ENCODE measurements at regions not wholly inside any gene's neighbourhood (a gene's known extent, or its start where the extent isn't known, plus 50 kb on each side); places are given as distances from the start of the nearest gene placed in this dataset.

DNA sequence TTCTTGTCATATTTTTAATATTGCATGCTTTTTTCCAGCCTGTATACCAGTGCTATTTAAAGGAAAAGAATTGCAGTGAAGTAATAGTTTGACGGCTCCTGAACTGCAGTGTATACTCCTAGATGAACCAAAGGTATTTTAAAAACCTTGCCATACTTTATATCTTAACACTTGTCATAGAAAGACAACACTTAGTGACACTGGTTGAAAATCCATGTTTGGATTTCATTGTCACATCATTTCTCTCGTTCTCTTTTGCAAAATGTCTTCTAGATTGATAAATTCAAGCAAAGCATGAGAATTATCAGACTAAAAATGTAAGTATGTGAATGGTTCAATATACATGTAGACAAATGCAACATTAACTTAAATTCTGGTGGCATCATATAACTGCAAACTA lies 1293.9 kb downstream of the PCDH9 start:
- TF ChIP-seq EZH2phosphoT487 (IDR thresholded peaks at IDR 0.05; ENCODE audit: low read depth): no peak
- TF ChIP-seq, protein P1, sequence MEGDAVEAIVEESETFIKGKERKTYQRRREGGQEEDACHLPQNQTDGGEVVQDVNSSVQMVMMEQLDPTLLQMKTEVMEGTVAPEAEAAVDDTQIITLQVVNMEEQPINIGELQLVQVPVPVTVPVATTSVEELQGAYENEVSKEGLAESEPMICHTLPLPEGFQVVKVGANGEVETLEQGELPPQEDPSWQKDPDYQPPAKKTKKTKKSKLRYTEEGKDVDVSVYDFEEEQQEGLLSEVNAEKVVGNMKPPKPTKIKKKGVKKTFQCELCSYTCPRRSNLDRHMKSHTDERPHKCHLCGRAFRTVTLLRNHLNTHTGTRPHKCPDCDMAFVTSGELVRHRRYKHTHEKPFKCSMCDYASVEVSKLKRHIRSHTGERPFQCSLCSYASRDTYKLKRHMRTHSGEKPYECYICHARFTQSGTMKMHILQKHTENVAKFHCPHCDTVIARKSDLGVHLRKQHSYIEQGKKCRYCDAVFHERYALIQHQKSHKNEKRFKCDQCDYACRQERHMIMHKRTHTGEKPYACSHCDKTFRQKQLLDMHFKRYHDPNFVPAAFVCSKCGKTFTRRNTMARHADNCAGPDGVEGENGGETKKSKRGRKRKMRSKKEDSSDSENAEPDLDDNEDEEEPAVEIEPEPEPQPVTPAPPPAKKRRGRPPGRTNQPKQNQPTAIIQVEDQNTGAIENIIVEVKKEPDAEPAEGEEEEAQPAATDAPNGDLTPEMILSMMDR (IDR thresholded peaks at IDR 0.05; ENCODE audit: low read depth, low read length): no peak
- Histone ChIP-seq H3K9ac (ENCODE audit: low read length) (no peak overlapping the region), H3K4me2 (ENCODE audit: low read length) (no peak overlapping the region), H3K36me3 (replicated peaks; ENCODE audit: low read depth, low read length) (no peaks in the 10 kb centered on the region), H4K20me1 (ENCODE audit: insufficient read depth, low read length) (no peaks in the 10 kb centered on the region), H3K79me2 (ENCODE audit: low read length) (no peaks in the 10 kb centered on the region), H3K27ac (ENCODE audit: low read length) (no peak overlapping the region), H3K9me3 (ENCODE audit: insufficient read depth, low read length) (no peaks in the 10 kb centered on the region), H2AFZ (ENCODE audit: low read depth, low read length) (no peak overlapping the region), H3K27me3 (ENCODE audit: low read depth, low read length) (no peaks in the 10 kb centered on the region), H3K4me1 (ENCODE audit: low read length) (no peaks in the 10 kb centered on the region), H3K4me3 (ENCODE audit: low read length) (no peak overlapping the region)

DNA sequence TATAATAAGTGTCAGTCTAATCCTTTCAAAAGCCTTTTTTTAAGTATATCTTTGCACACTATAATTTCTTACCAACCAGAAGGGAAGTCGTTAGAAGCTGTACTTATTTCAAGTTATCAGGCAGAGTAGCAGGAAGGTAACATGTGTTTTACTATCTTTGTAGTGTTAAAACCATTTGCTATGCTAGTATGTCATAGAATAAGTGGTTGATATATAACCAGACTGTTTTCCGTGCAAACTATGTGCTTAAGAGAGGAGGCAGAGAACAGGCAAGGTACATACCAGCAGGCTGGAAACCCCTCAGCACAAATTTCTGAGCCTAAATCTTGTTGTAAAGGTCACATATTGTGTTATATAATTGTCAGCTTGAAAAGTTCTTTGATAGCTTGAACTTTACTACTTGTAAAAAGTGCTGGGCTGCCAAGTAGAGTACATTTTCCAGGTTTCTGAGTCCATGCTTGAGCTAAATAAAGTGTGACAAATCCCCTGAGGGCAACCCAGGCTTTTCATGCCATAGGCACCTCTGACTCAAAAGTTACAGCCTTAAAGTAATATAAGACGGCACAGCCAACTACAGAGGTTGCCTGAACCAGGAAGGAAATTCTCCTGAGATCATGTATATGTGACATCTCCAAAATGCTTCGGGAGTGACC lies 1297.4 kb downstream of the PCDH9 start:
- H3K27ac ChIP-seq (ENCODE audit: low read length): no peak overlapping the region
- H2AFZ ChIP-seq (ENCODE audit: low read depth, low read length): peak overlapping the region; percentile 8; the same call in 1 of the 2 replicates
- TF ChIP-seq, protein P1 (IDR thresholded peaks at IDR 0.05; ENCODE audit: low read depth, low read length): no peak
- no peak for TF ChIP-seq EZH2phosphoT487 (IDR thresholded peaks at IDR 0.05; ENCODE audit: low read depth)
- H3K4me2 ChIP-seq (ENCODE audit: low read length): no peak overlapping the region
- no peaks in the 10 kb centered on the region for H3K9me3 ChIP-seq (ENCODE audit: insufficient read depth, low read length)
- H3K4me1 ChIP-seq (ENCODE audit: low read length): no peaks in the 10 kb centered on the region
- H3K4me3 ChIP-seq (ENCODE audit: low read length): no peak overlapping the region
- no peaks in the 10 kb centered on the region for H3K36me3 ChIP-seq (replicated peaks; ENCODE audit: low read depth, low read length)
- H3K9ac ChIP-seq (ENCODE audit: low read length): no peak overlapping the region
- H3K79me2 ChIP-seq (ENCODE audit: low read length): no peaks in the 10 kb centered on the region
- H3K27me3 ChIP-seq (ENCODE audit: low read depth, low read length): no peaks in the 10 kb centered on the region
- no peaks in the 10 kb centered on the region for H4K20me1 ChIP-seq (ENCODE audit: insufficient read depth, low read length)

DNA sequence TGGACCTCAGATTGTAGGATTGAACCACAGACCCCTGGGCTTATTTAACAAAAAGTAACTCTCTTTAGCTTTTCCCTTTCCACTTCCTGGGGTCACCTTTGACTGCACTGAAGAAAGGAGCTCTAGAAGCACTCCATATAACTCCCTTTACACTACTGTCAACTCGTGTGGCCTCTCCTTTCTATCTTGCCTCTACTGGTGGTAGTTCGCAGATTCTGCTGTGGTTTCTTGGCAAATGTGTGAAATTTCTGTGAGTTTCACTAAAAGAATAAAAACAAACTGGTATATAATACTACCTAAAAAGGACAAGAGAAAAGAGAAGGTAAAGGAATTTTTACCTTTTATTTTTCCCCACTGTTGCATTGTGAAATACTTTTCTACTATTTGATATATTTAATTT lies 1298.1 kb downstream of the PCDH9 start:
- Histone ChIP-seq H3K4me1 (ENCODE audit: low read length) (peaks cover 4% of the 10 kb centered on the region), H3K9ac (ENCODE audit: low read length) (no peak overlapping the region), H3K27me3 (ENCODE audit: low read depth, low read length) (no peaks in the 10 kb centered on the region), H3K4me3 (ENCODE audit: low read length) (no peak overlapping the region), H2AFZ (ENCODE audit: low read depth, low read length) (no peak overlapping the region), H3K9me3 (ENCODE audit: insufficient read depth, low read length) (no peaks in the 10 kb centered on the region), H4K20me1 (ENCODE audit: insufficient read depth, low read length) (no peaks in the 10 kb centered on the region), H3K4me2 (ENCODE audit: low read length) (no peak overlapping the region), H3K79me2 (ENCODE audit: low read length) (no peaks in the 10 kb centered on the region), H3K27ac (ENCODE audit: low read length) (no peak overlapping the region), H3K36me3 (replicated peaks; ENCODE audit: low read depth, low read length) (no peaks in the 10 kb centered on the region)
- TF ChIP-seq, protein P1 (IDR thresholded peaks at IDR 0.05; ENCODE audit: low read depth, low read length): no peak
- TF ChIP-seq EZH2phosphoT487 (IDR thresholded peaks at IDR 0.05; ENCODE audit: low read depth): no peak

DNA sequence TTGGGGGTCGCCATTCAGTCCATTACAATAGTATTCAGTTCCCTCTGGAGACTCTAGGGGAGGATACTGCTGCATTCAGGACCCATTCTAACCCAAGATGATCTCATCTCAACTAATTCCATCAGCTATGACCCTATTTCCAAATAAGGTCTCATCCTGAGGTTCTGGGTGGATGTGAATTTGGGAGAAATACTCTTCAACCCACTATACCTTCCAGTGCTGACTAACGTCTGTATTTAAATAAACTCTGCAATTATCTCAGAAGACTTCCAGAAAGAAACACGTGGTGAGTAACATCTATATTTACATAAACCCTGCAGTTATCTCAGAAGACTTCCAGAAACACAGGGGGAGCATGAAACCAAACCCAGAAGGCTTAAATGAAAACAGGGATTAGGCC lies 1300.7 kb downstream of the PCDH9 start:
- peaks cover 8% of the 10 kb centered on the region for H3K4me1 ChIP-seq (ENCODE audit: low read length)
- no peaks in the 10 kb centered on the region for H3K9me3 ChIP-seq (ENCODE audit: insufficient read depth, low read length)
- H3K79me2 ChIP-seq (ENCODE audit: low read length): no peaks in the 10 kb centered on the region
- no peaks in the 10 kb centered on the region for H3K36me3 ChIP-seq (replicated peaks; ENCODE audit: low read depth, low read length)
- H3K9ac ChIP-seq (ENCODE audit: low read length): no peak overlapping the region
- no peak overlapping the region for H3K4me2 ChIP-seq (ENCODE audit: low read length)
- TF ChIP-seq, protein P1 (IDR thresholded peaks at IDR 0.05; ENCODE audit: low read depth, low read length): no peak; the same call in 1 of the 2 replicates
- no peak for TF ChIP-seq EZH2phosphoT487 (IDR thresholded peaks at IDR 0.05; ENCODE audit: low read depth)
- no peaks in the 10 kb centered on the region for H4K20me1 ChIP-seq (ENCODE audit: insufficient read depth, low read length)
- no peaks in the 10 kb centered on the region for H3K27me3 ChIP-seq (ENCODE audit: low read depth, low read length)
- no peak overlapping the region for H3K27ac ChIP-seq (ENCODE audit: low read length)
- no peak overlapping the region for H2AFZ ChIP-seq (ENCODE audit: low read depth, low read length)
- no peak overlapping the region for H3K4me3 ChIP-seq (ENCODE audit: low read length)
